ENCODE measurements at regions not wholly inside any gene's neighbourhood (a gene's known extent, or its start where the extent isn't known, plus 50 kb on each side); places are given as distances from the start of the nearest gene placed in this dataset.

DNA sequence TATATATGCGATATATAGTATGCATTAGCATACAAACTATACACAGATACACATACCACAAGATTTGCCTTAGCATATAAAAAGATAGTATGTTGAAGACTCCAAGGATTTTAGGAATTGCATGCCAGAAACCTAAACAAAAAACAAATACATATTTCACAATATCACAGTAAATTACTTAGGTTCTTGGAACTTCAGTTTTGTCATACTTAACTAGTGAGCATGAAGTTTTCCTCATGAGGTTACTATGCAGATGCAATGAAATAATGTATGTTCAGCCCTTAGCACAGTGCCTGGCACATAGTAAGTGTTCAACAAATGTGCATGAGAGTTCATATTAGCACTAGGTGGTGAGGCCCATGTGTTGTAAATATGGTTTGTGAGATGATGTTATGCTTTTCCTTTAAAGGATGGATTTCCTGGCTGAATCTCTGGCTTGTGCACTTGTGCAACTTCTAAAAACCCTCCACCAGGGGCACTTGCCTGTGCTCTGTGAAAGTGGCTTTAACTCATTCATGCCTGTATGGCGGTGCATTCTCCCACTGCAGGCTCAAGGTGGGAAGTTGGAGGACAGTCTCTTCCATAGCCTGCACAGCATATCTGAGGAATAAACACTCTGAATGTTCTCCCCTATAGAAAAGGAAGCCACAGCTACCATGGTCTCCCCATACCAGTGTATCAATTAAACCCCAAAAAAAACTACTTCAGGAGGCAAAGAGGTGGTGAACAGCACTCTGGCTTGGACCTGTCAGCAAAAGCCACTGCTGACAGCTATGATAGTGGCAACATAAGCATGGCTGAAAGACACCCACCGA is 624.1 kb upstream of the CDH4 start:
- Histone ChIP-seq H3K27me3 (ENCODE audit: insufficient read depth in 3 of 3, low read length in 2 of 3) (no peaks in the 10 kb centered on the region), H3K4me3 (no peak overlapping the region), H3K27ac (no peak overlapping the region), H3K4me1 (no peaks in the 10 kb centered on the region), H3K9me3 (no peaks in the 10 kb centered on the region), H3K36me3 (ENCODE audit: insufficient read depth in 1 of 2, low read depth in 1 of 2) (no peaks in the 10 kb centered on the region)
- no peak for TF ChIP-seq CTCF (IDR thresholded peaks at IDR 0.05)
- 87 to 94% (median 87%) methylated on average over 3 of the region's 3 CpGs for WGBS, 3 donors
- intact Hi-C loops (cut with DNase I), result no loop called here
- DNase-seq (no peak), ATAC-seq (no peak)

- 61 to 68% (median 65%) methylated on average over 7 of the region's 7 CpGs for WGBS, 3 donors
- intact Hi-C loops (cut with DNase I), result no loop called here
- DNase-seq (no peak), ATAC-seq (no peak)
- TF ChIP-seq CTCF (IDR thresholded peaks at IDR 0.05), result no peak
- H3K27ac ChIP-seq, result no peak overlapping the region
- no peaks in the 10 kb centered on the region for H3K9me3 ChIP-seq
- H3K4me1 ChIP-seq, result no peaks in the 10 kb centered on the region
- H3K4me3 ChIP-seq, result no peak overlapping the region
- H3K27me3 ChIP-seq (ENCODE audit: insufficient read depth in 3 of 3, low read length in 2 of 3), result no peaks in the 10 kb centered on the region
- no peaks in the 10 kb centered on the region for H3K36me3 ChIP-seq (ENCODE audit: insufficient read depth in 1 of 2, low read depth in 1 of 2)
Observed at GRCh38 chr20:60628749-60629148, 623.3 kb upstream of the CDH4 start.

- H3K36me3 ChIP-seq (ENCODE audit: insufficient read depth in 1 of 2, low read depth in 1 of 2), result no peaks in the 10 kb centered on the region
- WGBS, 3 donors, result 94 to 98% (median 96%) methylated on average over 4 of the region's 4 CpGs
- H3K27ac ChIP-seq, result no peak overlapping the region
- DNase-seq (no peak), ATAC-seq (no peak)
- H3K4me3 ChIP-seq, result no peak overlapping the region
- no peaks in the 10 kb centered on the region for H3K9me3 ChIP-seq
- no peaks in the 10 kb centered on the region for H3K27me3 ChIP-seq (ENCODE audit: insufficient read depth in 3 of 3, low read length in 2 of 3)
- TF ChIP-seq CTCF (IDR thresholded peaks at IDR 0.05), result no peak
- no peaks in the 10 kb centered on the region for H3K4me1 ChIP-seq
- intact Hi-C loops (cut with DNase I), result no loop called here
Observed at GRCh38 chr20:60629206-60629605, 622.9 kb upstream of the CDH4 start.

- Histone ChIP-seq H3K4me3 (no peak overlapping the region), H3K9me3 (no peaks in the 10 kb centered on the region), H3K4me1 (no peaks in the 10 kb centered on the region), H3K27me3 (ENCODE audit: insufficient read depth in 3 of 3, low read length in 2 of 3) (no peaks in the 10 kb centered on the region), H3K36me3 (ENCODE audit: insufficient read depth in 1 of 2, low read depth in 1 of 2) (no peaks in the 10 kb centered on the region), H3K27ac (no peak overlapping the region)
- 71 to 79% (median 76%) methylated on average over 8 of the region's 8 CpGs for WGBS, 3 donors
- intact Hi-C loops (cut with DNase I), result no loop called here
- TF ChIP-seq CTCF (IDR thresholded peaks at IDR 0.05), result no peak
- ATAC-seq (no peak), DNase-seq (no peak)
Observed at GRCh38 chr20:60630609-60631008, 621.5 kb upstream of the CDH4 start.
